Stimulated activated CD8-positive, alpha-beta memory T cell treated with anti-CD3 and anti-CD28 coated beads, Interleukin-7, amount 100 ng/mL, for 48 hours (primary cell): ENCODE measurements at regions not wholly inside any gene's neighbourhood (a gene's known extent, or its start where the extent isn't known, plus 50 kb on each side); places are given as distances from the start of the nearest gene placed in this dataset.
"Not testable (repeated sequence)": the region's sequence is repeated elsewhere in the genome, so short reads cannot be mapped to it uniquely, and the experiment has no call there.

Experiments
- DNase-seq, 2 donors: peaks; one replicate each; pipeline ENCODE4 v3.0.0-alpha.2; 2020; ENCODE audit warnings: low read depth in 1 of 2; ENCODE audit errors: extremely low read depth in 1 of 2

DNA sequence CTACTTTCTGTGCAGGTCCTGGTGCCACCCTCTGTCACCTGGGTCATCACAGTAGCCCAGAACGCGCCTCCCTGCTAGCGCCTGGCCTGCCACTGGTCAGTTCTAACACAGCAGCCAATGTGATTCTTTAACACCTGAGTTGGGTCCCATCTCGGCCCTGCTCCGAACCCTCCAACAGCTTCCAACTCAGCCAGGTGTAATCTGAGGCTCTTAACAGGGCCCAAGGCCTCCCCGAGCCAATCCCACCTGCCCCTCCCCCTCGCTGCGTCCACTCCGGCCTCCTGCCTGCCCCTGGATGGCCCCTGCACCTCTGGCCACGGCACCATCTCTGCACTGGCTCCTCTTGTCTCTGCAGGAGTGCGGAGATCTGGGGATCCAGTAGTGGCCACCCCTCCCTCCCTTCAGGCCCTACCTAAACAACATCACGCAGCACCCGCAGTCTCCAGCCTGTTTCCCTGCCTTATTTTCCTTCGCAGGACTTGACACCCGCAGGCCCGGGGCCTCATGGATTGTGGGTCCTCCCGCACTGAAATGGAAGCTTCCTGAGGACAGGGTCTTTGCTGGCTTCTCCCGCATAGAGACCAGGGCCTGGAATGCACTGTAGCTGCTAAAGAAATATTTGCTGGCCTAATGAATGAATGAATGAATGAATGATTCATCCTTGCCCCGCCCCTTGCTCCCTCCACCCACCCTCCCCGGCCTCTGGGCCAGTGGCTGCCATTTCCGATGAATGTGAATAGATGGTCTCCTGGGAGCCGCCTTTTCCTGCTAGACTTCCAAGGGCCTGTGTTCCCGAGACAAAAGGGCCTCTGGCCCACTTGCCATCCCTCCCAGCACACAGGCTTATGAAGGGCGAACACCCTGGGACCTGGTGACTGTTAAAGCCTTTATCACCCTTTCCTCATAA is 174.8 kb upstream of the FOXF1 start:
- DNase-seq = no peak

- DNase-seq = no peak
These were observed 173.2 kb upstream of the FOXF1 start for GRCh38 chr16:86337138-86337537.

DNA sequence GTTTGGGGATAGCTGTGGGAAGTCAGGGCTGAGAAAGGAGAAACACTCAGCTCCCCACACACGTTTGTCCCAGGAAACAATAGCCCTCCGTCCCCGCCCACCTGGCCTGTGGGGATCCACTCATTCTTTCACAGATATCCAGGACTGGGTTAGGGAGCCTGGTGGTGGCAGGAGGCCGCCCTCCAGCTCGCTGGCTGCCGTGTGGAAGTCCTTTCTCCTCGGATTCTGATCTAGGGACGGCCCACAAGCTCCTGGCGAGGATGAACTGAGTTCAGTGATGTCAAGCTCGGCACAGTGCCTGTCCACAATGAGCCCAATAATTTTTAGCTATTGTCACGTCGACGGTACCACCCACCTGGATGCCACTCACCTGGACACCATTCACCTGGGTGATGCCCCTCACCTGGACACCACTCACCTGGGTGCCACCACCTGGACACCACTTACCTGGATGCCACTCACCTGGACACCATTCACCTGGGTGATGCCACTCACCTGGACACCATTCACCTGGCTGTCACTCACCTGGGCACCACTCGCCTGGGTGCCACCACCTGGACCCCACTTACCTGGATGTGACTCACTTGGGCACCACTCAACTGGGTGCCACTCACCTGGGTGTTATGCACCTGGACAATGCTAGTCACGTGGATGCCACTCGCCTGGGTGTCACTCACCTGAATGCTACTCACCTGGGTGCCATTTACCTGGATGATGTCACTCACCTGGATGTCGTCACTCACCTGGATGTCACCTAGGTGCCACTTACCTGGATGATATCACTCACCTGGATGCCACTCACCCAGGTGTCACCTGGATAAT is 172.5 kb upstream of the FOXF1 start:
- DNase-seq = no peak

DNA sequence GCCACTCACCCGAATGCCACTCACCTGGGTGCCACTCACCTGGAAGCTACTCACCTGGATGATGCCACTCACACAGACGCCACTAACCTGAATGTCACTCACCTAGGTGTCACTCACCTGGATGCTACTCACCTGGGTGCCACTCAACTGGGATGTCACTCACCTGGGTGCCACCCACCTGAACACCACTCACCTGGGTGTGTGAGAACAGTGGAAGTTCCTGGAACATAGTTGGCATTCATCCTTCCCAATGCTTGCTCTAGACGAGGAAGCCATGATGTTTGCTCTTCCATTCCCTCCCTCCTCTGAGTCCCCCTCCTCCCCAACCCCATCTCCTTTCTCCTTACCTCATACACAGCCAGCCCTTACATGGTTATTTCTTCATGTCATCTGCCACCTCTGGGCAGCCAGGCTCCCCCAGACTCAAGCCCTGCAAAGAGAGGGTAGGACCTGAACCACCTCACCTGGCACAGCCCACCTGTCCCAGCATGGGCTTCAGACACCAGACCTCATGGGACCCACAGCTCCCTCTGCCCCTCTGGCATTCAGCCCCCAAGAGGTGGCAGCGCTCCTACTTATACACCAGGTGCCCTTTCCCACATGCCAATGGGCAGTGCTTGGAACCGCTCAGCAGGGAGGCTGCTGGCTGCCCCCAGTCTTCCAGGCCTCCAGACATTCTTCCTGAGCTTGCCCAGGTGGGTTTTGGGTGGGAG is 171.8 kb upstream of the FOXF1 start:
- no peak for DNase-seq

DNA sequence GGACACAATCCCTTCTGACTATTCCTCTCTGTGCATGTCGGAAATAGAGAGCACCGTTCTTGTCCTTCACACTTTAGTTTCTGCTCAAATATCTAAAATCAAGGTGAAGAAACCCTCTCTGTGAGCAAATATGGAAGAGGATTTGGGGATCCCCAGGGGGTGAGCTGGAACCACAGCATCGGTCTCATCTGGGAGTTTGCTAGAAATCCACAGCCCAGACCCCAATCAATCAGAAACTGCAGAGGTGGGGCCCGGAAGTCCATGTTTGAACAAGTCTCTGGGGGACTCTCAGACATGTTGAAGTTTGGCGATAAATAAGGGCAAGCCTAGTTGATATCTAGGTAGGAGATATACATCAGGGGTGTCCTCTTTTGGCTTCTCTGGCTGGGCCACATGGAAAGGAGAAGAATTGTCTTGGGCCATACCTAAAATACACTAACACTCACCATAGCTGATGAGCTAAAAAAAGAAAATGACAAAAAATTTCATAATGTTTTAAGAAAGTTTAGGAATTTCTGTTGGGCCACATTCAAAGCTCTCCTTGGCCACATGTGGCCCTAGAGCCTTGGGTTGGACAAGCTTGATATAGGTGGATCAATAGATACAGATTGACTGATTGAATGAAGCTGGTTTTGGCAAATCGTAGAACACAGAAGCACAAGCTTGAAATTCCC is 168.0 kb upstream of the FOXF1 start:
- no peak for DNase-seq

- no peak for DNase-seq
These were observed 167.1 kb upstream of the FOXF1 start for GRCh38 chr16:86343027-86343795.

GRCh38 chr16:86343796-86344585 is 166.3 kb upstream of the FOXF1 start:
- no peak for DNase-seq

- DNase-seq = no peak
These were observed 165.8 kb upstream of the FOXF1 start for GRCh38 chr16:86344586-86344871.

DNA sequence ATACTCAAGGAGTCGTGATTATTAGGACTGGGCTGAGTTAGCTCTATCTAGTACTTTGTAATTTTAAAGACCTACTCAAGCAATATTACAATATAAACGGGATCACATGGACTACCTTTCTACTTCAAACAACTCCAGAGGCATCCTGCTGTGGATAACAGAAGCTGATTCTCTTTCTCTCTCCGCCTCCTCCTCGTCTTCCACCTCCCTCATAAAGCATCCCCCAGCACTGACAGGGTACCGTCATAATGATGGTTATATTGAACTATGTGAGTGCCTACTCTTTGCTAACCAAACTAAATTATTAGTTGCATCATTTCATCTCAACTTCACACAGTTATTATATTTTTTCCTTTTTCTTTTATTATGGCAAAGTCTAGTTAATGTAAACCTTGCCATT is 165.4 kb upstream of the FOXF1 start:
- DNase-seq = no peak

DNA sequence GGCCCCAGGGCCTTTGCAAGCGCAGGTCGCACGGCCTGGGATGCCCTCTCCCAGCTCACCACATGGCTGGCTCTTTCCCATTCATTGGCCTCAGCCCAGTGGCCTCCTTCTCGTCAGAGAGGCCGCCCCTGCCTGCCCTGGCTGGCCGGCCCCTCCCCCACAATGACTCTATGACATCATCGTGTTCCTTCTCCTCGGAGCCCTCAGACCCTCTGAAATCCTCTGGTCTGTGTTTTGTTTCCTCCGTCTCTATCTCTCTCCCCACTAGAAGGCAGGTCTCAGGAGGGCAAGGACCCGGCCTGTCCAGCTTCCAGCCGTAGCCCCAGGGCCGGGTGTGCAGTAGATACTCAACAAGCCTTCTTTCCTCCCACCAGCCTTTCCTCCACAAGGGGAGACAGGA is 164.8 kb upstream of the FOXF1 start:
- no peak for DNase-seq

GRCh38 chr16:86346034-86346433 is 164.3 kb upstream of the FOXF1 start:
- no peak for DNase-seq

DNA sequence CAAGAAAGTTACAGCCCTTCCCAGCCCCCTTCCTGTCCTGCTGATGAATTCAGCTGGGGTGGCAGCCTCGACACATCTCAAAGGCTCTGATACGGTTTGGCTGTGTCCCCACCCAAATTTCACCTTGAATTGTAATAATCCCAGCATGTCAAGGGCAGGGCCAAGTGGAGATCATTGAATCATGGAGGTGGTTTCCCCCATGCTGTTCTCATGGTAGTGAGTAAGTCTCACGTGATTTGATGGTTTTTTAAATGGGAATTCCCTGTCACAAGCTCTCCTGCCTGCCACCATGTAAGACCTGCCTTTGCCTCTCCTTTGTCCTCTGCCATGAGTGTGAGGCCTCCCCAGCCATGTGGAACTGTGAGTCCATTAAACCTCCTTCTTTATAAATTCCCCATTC is 163.2 kb upstream of the FOXF1 start:
- DNase-seq = no peak

- no peak for DNase-seq
These were observed 162.3 kb upstream of the FOXF1 start for GRCh38 chr16:86347916-86348555.

GRCh38 chr16:86349338-86349900 is 160.9 kb upstream of the FOXF1 start:
- no peak for DNase-seq

- DNase-seq = no peak
These were observed 160.0 kb upstream of the FOXF1 start for GRCh38 chr16:86350289-86350688.

GRCh38 chr16:86351041-86351784 is 159.1 kb upstream of the FOXF1 start:
- no peak for DNase-seq

GRCh38 chr16:86351785-86352139 is 158.6 kb upstream of the FOXF1 start:
- DNase-seq = not testable (repeated sequence)

- no peak for DNase-seq
These were observed 157.2 kb upstream of the FOXF1 start for GRCh38 chr16:86353148-86353547.
